ENCODE measurements at regions not wholly inside any gene's neighbourhood (a gene's known extent, or its start where the extent isn't known, plus 50 kb on each side); places are given as distances from the start of the nearest gene placed in this dataset.
"Not testable (repeated sequence)": the region's sequence is repeated elsewhere in the genome, so short reads cannot be mapped to it uniquely, and the experiment has no call there.

- no peak for DNase-seq
Measured at GRCh38 chr5:50343715-50344114, 97.4 kb downstream of the EMB start.

DNA sequence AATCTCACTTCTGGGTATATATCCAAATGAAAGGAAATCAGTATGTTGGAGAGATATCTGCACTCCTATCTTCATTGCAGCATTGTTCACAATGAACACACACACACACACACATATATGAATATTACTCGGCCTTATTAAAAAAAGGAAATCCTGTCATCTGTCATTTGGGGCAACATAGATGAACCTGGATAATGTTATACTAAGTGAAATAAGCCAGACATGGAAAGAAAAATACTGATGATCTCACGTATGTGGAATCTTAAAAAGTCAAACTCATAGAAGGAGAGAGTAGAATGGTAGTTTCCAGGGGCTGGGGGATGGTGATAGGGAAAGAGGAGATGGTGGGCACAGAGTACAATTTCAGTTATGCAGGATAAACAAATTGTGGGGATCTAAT, 100.3 kb downstream of the EMB start:
- DNase-seq: no peak

DNA sequence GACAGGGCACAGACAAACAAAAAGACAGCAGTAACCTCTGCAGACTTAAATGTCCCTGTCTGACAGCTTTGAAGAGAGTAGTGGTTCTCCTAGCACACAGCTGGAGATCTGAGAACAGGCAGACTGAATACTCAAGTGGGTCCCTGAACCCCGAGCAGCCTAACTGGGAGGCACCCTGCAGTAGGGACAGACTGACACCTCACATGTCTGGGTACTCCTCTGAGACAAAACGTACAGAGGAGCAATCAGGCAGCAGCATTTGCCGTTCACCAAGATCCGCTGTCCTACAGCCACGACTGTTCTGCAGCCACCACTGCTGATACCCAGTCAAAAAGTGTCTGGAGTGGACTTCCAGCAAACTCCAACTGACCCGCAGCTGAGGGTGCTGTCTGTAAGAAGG, 110.5 kb downstream of the EMB start:
- DNase-seq: not testable (repeated sequence)

GRCh38 chr5:50328193-50328729, 112.8 kb downstream of the EMB start:
- DNase-seq: no peak

DNA sequence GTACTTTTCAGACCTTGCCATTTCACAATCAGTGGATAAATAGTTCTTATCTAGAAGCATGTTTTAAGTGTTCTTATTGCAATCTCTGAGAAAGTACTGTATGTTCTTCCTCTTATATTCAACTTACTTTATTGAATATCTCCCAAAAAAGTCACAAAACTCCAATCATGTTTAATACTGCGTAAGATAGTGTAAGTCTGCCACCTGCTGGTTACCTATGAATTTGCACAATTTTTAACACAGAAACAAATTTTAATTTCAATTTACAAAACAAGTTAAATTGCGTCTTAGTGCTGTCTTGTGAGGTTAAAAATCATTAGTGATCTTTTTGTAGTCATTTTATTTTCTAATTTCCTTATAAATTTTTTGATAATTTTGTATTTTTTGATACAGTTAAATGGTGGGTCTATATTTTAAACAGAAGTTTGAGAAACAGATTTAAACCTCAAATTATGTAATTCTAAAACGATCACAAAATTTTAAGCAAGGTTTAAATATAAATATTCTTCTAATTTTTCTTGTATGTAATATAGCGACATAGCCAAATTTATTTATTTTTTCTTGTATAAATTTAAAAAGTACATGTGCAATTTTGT, 115.8 kb downstream of the EMB start:
- peak; percentile 13 for DNase-seq

GRCh38 chr5:50320131-50320749, 120.8 kb downstream of the EMB start:
- no peak for DNase-seq

DNA sequence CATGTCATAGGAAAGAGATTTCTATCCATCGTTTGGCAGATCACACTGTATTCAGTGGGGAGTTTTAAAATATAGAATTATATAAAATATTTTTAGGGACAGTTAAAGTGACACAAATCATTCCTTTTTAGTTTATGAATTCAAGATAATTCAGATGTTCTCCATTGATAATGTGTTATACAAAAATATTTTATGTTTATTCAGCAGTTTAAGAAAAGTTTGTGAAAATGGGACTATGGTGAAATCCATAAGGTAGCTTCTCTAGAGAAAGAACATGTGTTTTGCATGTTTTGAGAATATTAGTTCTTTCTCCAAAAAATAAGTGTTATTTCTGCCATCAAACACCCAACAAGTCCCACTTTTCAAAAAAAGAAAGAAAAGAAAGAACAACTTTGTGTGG, 122.9 kb downstream of the EMB start:
- DNase-seq: no peak

DNA sequence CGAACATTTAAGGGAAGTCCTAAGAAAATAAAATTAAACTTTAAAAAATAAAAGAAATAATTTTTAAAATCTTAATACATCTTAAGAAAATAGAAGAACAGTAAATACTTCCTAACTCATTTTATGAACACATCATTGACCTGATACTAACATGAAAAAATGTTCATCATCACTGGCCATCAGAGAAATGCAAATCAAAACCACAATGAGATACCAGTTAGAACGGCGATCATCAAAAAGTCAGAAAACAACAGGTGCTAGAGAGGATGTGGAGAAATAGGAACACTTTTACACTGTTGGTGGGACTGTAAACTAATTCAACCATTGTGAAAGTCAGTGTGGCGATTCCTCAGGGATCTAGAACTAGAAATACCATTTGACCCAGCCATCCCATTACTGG, 134.6 kb downstream of the EMB start:
- not testable (repeated sequence) for DNase-seq

GRCh38 chr5:50302815-50303490, 138.1 kb downstream of the EMB start:
- DNase-seq: no peak

- DNase-seq: no peak
Measured at GRCh38 chr5:50301756-50302155, 139.3 kb downstream of the EMB start.

- no peak for DNase-seq
Measured at GRCh38 chr5:50300878-50301277, 140.2 kb downstream of the EMB start.

- DNase-seq: no peak
Measured at GRCh38 chr5:50299896-50300295, 141.2 kb downstream of the EMB start.

GRCh38 chr5:50292735-50293394, 148.2 kb downstream of the EMB start:
- no peak for DNase-seq

DNA sequence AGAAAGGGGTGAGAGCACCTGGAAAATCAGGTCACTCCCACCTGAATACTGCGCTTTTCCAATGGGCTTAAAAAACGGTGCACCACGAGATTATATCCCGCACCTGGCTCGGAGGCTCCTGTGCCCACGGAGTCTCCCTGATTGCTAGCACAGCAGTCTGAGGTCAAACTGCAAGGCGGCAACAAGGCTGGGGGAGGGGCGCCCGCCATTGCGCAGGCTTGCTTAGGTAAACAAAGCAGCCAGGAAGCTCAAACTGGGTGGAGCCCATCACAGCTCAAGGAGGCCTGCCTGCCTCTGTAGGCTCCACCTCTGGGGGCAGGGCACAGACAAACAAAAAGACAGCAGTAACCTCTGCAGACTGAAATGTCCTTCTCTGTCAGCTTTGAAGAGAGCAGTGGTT, 160.6 kb downstream of the EMB start:
- not testable (repeated sequence) for DNase-seq

Measured in activated CD4-positive, alpha-beta T cell treated with anti-CD3 and anti-CD28 coated beads, Interleukin-2, amount 50 U/mL, for 16 hours (primary cell).